ENCODE measurements at regions not wholly inside any gene's neighbourhood (a gene's known extent, or its start where the extent isn't known, plus 50 kb on each side); places are given as distances from the start of the nearest gene placed in this dataset.

DNA sequence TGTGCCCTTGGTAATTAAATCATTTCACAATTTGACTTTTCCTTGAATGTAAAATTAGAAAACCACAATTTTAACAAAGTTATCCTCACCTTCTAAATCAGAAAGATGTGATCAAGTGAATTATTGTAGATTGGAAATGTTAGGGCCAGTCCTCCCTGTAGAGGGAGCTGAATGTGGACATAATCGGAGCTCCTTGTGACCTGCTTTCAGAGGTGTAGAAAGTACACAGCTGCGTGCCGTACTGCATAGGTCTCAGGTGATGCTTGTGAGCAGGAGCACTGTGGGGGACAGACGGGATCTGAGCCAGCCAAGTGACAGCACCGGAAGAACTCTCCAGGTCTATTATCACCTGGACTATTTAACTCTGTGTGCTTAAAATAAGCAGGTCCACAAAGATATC is 338.0 kb downstream of the AASDHPPT start:
- no peaks in the 10 kb centered on the region for H3K9me3 ChIP-seq (ENCODE audit: control insufficient read depth in 2 of 2, insufficient read depth in 1 of 2, low read length in 1 of 2)
- 94% methylated on average over 5 of the region's 5 CpGs for WGBS
- H3K27me3 ChIP-seq (ENCODE audit: control insufficient read depth in 2 of 2, insufficient read depth in 1 of 2, low read length in 1 of 2) = no peaks in the 10 kb centered on the region
- no peak overlapping the region for H3K4me3 ChIP-seq (ENCODE audit: low read length in 2 of 2)
- no peaks in the 10 kb centered on the region for H3K36me3 ChIP-seq (ENCODE audit: control insufficient read depth in 2 of 2, insufficient read depth in 2 of 2, low read length in 1 of 2)
- H3K27ac ChIP-seq (ENCODE audit: low read depth in 1 of 2, low read length in 1 of 2) = no peak overlapping the region
- DNase-seq (ENCODE audit: low read depth in 6 of 9, low spot score in 9 of 9) = no peak
- no peaks in the 10 kb centered on the region for H3K4me1 ChIP-seq (ENCODE audit: control insufficient read depth in 2 of 2, insufficient read depth in 2 of 2, low read length in 2 of 2)

DNA sequence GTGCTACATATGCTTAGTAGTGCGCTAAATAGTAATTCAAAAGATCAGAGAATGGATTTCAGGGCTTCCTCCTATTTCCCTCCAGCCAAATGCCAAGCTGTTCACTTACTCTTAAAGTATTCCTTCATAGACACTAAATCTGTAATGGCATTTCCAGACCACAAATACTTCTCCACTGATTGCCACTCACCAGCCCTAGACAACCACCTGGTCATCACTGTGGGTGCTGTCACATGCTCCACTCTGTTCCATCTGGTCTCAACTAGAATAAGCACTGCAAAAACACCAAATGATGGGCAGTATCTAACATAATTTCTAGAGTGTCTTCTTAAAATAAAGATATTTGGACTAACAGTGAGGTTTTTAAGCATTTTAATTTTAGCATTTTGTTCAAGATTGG is 341.3 kb downstream of the AASDHPPT start:
- no peaks in the 10 kb centered on the region for H3K4me1 ChIP-seq (ENCODE audit: control insufficient read depth in 2 of 2, insufficient read depth in 2 of 2, low read length in 2 of 2)
- H3K9me3 ChIP-seq (ENCODE audit: control insufficient read depth in 2 of 2, insufficient read depth in 1 of 2, low read length in 1 of 2) = no peaks in the 10 kb centered on the region
- 95% methylated on average over 1 of the region's 1 CpG for WGBS
- H3K27ac ChIP-seq (ENCODE audit: low read depth in 1 of 2, low read length in 1 of 2) = no peak overlapping the region
- DNase-seq (ENCODE audit: low read depth in 6 of 9, low spot score in 9 of 9) = no peak
- H3K27me3 ChIP-seq (ENCODE audit: control insufficient read depth in 2 of 2, insufficient read depth in 1 of 2, low read length in 1 of 2) = no peaks in the 10 kb centered on the region
- no peak overlapping the region for H3K4me3 ChIP-seq (ENCODE audit: low read length in 2 of 2)
- H3K36me3 ChIP-seq (ENCODE audit: control insufficient read depth in 2 of 2, insufficient read depth in 2 of 2, low read length in 1 of 2) = no peaks in the 10 kb centered on the region

DNA sequence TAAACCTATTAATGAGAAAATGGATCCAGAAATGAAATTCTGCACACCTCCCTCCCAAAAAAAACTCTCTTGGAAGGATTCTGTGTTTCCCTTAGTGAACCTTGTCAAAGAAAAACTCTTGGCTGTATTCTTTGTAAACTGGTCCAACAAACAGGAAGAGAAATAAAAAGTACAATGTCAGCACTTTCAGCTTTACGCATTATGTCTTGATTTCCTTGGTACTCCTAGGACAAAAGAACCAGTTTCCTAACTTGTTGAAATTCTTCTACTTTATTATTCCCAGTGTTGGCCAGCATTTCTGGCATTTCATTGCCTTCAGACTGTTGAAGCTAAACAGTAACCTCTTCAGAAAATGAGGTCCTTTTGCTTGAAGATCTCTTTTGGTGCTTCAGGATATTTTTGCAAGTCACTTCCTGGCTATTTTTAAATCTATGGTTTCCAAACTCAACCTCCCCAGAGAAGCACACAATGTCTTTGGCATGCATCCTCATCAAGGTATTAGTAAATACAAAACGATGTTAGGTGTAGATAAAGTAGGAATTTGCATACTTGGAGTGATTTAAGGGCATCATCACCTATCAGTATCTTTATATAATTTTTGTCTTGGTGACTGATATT is 342.7 kb downstream of the AASDHPPT start:
- no peaks in the 10 kb centered on the region for H3K36me3 ChIP-seq (ENCODE audit: control insufficient read depth in 2 of 2, insufficient read depth in 2 of 2, low read length in 1 of 2)
- no peaks in the 10 kb centered on the region for H3K9me3 ChIP-seq (ENCODE audit: control insufficient read depth in 2 of 2, insufficient read depth in 1 of 2, low read length in 1 of 2)
- no peaks in the 10 kb centered on the region for H3K27me3 ChIP-seq (ENCODE audit: control insufficient read depth in 2 of 2, insufficient read depth in 1 of 2, low read length in 1 of 2)
- H3K27ac ChIP-seq (ENCODE audit: low read depth in 1 of 2, low read length in 1 of 2) = no peak overlapping the region
- H3K4me3 ChIP-seq (ENCODE audit: low read length in 2 of 2) = no peak overlapping the region
- H3K4me1 ChIP-seq (ENCODE audit: control insufficient read depth in 2 of 2, insufficient read depth in 2 of 2, low read length in 2 of 2) = no peaks in the 10 kb centered on the region
- no peak for DNase-seq (ENCODE audit: low read depth in 6 of 9, low spot score in 9 of 9)
- 87% methylated on average over 2 of the region's 2 CpGs for WGBS

DNA sequence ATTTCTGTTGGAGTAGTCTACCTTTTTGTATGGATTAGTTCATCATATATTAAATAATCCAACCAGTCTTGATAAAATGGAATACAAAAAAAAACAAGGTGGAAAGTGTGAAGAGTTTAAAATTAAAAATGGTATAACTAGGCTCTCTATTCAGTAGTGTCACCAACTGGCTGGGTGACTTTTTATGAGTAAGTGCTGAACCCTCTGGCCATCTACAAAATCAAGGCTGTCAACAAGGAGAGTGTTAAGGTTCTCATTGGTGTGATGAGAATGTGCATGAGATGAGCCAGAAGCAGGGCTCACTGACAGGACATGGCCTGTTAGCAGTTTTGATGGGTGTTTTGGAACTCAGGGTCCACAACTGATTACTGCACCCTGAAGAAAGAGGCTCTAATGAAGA is 343.2 kb downstream of the AASDHPPT start:
- no peaks in the 10 kb centered on the region for H3K4me1 ChIP-seq (ENCODE audit: control insufficient read depth in 2 of 2, insufficient read depth in 2 of 2, low read length in 2 of 2)
- no peaks in the 10 kb centered on the region for H3K9me3 ChIP-seq (ENCODE audit: control insufficient read depth in 2 of 2, insufficient read depth in 1 of 2, low read length in 1 of 2)
- H3K4me3 ChIP-seq (ENCODE audit: low read length in 2 of 2) = no peak overlapping the region
- no peak for DNase-seq (ENCODE audit: low read depth in 6 of 9, low spot score in 9 of 9)
- H3K27ac ChIP-seq (ENCODE audit: low read depth in 1 of 2, low read length in 1 of 2) = no peak overlapping the region
- no peaks in the 10 kb centered on the region for H3K27me3 ChIP-seq (ENCODE audit: control insufficient read depth in 2 of 2, insufficient read depth in 1 of 2, low read length in 1 of 2)
- H3K36me3 ChIP-seq (ENCODE audit: control insufficient read depth in 2 of 2, insufficient read depth in 2 of 2, low read length in 1 of 2) = no peaks in the 10 kb centered on the region

DNA sequence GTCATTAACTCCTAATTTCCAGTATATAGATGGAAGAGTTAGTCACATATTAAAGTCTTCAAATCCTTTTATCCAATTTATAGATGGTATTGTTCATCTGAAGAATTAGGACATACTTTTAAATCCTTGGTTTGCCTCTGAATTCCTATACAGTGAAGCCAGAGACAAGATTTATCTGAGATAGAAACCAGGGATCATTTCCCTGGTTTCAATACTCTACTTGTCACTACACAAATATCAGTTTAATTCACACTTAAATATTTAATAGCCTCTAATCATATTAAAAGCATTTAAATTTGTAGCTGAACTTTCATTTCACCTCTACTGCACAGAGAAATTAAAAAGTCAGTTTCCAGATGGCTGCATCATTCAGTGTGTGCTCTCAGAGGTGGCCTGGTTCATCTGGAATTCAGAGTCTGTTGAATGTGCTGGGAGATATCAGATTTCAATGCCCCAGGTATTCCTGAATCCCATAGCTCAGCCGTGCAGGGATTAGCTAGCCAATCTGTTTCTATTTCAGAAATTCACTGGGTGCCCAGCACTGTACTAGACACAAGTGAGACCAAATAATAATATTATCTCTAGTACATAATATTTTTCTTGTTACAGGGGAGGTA is 344.3 kb downstream of the AASDHPPT start:
- Histone ChIP-seq H3K27ac (ENCODE audit: low read depth in 1 of 2, low read length in 1 of 2) (no peak overlapping the region), H3K4me3 (ENCODE audit: low read length in 2 of 2) (no peak overlapping the region)
- WGBS = 49% methylated on average over 1 of the region's 1 CpG

DNA sequence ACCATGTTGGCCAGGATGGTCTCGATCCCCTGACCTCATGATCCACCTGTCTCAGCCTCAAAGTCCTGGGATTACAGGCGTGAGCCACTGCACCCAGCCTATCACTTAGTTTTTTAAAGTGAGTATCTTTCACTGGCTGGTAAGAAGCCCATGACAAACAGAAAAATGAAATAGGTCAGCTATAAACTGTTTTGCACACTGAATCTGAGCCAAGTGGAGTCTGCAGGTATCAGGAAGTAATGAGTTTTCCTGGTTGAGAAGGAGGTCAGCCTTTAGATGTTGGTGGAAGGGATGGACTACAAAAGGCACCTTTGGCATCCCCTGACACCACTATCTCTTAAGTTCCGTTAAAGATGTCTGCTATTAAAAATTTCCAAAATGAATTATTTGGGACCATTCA is 345.1 kb downstream of the AASDHPPT start:
- Histone ChIP-seq H3K27me3 (ENCODE audit: control insufficient read depth in 2 of 2, insufficient read depth in 1 of 2, low read length in 1 of 2) (no peaks in the 10 kb centered on the region), H3K9me3 (ENCODE audit: control insufficient read depth in 2 of 2, insufficient read depth in 1 of 2, low read length in 1 of 2) (no peaks in the 10 kb centered on the region), H3K4me3 (ENCODE audit: low read length in 2 of 2) (no peak overlapping the region), H3K27ac (ENCODE audit: low read depth in 1 of 2, low read length in 1 of 2) (no peak overlapping the region), H3K36me3 (ENCODE audit: control insufficient read depth in 2 of 2, insufficient read depth in 2 of 2, low read length in 1 of 2) (no peaks in the 10 kb centered on the region), H3K4me1 (ENCODE audit: control insufficient read depth in 2 of 2, insufficient read depth in 2 of 2, low read length in 2 of 2) (no peaks in the 10 kb centered on the region)
- 91% methylated on average over 3 of the region's 3 CpGs for WGBS
- DNase-seq (ENCODE audit: low read depth in 6 of 9, low spot score in 9 of 9) = no peak

More for the DNA sequence above, 344.3 kb downstream of the AASDHPPT start:
- Histone ChIP-seq H3K36me3 (ENCODE audit: control insufficient read depth in 2 of 2, insufficient read depth in 2 of 2, low read length in 1 of 2) (no peaks in the 10 kb centered on the region), H3K9me3 (ENCODE audit: control insufficient read depth in 2 of 2, insufficient read depth in 1 of 2, low read length in 1 of 2) (no peaks in the 10 kb centered on the region), H3K4me1 (ENCODE audit: control insufficient read depth in 2 of 2, insufficient read depth in 2 of 2, low read length in 2 of 2) (no peaks in the 10 kb centered on the region), H3K27me3 (ENCODE audit: control insufficient read depth in 2 of 2, insufficient read depth in 1 of 2, low read length in 1 of 2) (no peaks in the 10 kb centered on the region)
- no peak for DNase-seq (ENCODE audit: low read depth in 6 of 9, low spot score in 9 of 9)

DNA sequence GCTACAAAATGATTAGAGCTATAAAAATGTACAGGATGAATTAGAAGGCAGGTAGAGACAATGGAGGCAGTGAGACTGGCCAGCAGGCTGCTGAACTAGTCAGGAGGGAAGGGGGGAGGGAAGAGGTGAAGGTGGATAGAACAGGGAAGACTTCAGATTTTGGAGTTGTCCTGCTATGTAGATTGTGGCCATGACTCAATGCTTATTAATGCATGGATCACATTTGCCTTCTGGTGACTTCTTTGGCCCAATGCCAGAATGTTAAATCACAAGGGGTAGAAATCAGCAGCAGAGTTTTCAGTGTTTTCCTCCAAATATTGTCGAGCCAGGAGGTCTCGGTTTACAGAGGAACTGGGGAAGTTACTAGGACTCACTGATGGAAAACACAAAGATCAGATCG is 346.6 kb downstream of the AASDHPPT start:
- Histone ChIP-seq H3K9me3 (ENCODE audit: control insufficient read depth in 2 of 2, insufficient read depth in 1 of 2, low read length in 1 of 2) (no peaks in the 10 kb centered on the region), H3K4me3 (ENCODE audit: low read length in 2 of 2) (no peak overlapping the region), H3K27me3 (ENCODE audit: control insufficient read depth in 2 of 2, insufficient read depth in 1 of 2, low read length in 1 of 2) (no peaks in the 10 kb centered on the region), H3K36me3 (ENCODE audit: control insufficient read depth in 2 of 2, insufficient read depth in 2 of 2, low read length in 1 of 2) (no peaks in the 10 kb centered on the region), H3K27ac (ENCODE audit: low read depth in 1 of 2, low read length in 1 of 2) (no peak overlapping the region), H3K4me1 (ENCODE audit: control insufficient read depth in 2 of 2, insufficient read depth in 2 of 2, low read length in 2 of 2) (no peaks in the 10 kb centered on the region)
- WGBS = 86% methylated on average over 3 of the region's 3 CpGs
- no peak for DNase-seq (ENCODE audit: low read depth in 6 of 9, low spot score in 9 of 9)

DNA sequence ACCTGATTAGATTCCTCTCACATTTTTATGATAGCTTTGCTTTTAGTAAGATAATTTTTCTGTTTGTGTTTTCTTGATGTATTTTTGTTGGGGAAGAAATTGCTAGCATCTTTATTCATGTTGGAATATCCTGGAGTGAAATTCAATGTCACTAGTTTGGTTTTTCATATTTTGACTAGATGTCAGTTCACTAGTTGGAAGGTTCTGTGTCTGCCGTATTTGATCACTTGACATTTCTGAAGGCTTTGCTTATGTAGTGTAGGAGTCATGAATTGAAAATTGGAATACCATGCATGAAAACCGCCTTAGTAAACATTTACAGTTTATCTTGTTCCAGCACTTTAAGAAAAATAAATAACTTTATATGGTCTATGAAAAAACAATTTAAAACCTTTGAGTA is 348.4 kb downstream of the AASDHPPT start:
- WGBS = 89% methylated on average over 2 of the region's 2 CpGs
- H3K36me3 ChIP-seq (ENCODE audit: control insufficient read depth in 2 of 2, insufficient read depth in 2 of 2, low read length in 1 of 2) = no peaks in the 10 kb centered on the region
- H3K27ac ChIP-seq (ENCODE audit: low read depth in 1 of 2, low read length in 1 of 2) = no peak overlapping the region
- no peaks in the 10 kb centered on the region for H3K4me1 ChIP-seq (ENCODE audit: control insufficient read depth in 2 of 2, insufficient read depth in 2 of 2, low read length in 2 of 2)
- H3K9me3 ChIP-seq (ENCODE audit: control insufficient read depth in 2 of 2, insufficient read depth in 1 of 2, low read length in 1 of 2) = no peaks in the 10 kb centered on the region
- no peak overlapping the region for H3K4me3 ChIP-seq (ENCODE audit: low read length in 2 of 2)
- DNase-seq (ENCODE audit: low read depth in 6 of 9, low spot score in 9 of 9) = no peak
- no peaks in the 10 kb centered on the region for H3K27me3 ChIP-seq (ENCODE audit: control insufficient read depth in 2 of 2, insufficient read depth in 1 of 2, low read length in 1 of 2)

DNA sequence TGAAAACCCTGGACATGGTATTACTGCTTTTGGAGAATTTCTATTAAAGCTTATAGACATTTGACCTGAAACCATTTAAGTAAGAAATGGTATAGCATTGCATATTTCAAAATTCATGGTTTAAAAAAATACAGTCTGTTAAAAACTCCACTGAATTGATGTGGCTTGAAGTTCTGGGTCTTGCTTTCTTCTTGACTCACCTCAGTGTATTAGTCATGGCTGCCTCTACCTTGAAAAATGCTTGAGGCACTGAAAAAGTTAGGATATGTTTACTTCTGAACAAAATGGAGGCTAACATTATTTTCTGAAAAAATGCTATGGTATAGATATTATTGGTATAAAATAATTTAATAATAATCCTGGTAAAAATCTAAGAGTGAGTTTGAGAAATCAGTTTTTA is 349.2 kb downstream of the AASDHPPT start:
- H3K4me1 ChIP-seq (ENCODE audit: control insufficient read depth in 2 of 2, insufficient read depth in 2 of 2, low read length in 2 of 2) = no peaks in the 10 kb centered on the region
- H3K9me3 ChIP-seq (ENCODE audit: control insufficient read depth in 2 of 2, insufficient read depth in 1 of 2, low read length in 1 of 2) = no peaks in the 10 kb centered on the region
- DNase-seq (ENCODE audit: low read depth in 6 of 9, low spot score in 9 of 9) = no peak
- H3K27me3 ChIP-seq (ENCODE audit: control insufficient read depth in 2 of 2, insufficient read depth in 1 of 2, low read length in 1 of 2) = no peaks in the 10 kb centered on the region
- no peaks in the 10 kb centered on the region for H3K36me3 ChIP-seq (ENCODE audit: control insufficient read depth in 2 of 2, insufficient read depth in 2 of 2, low read length in 1 of 2)
- H3K27ac ChIP-seq (ENCODE audit: low read depth in 1 of 2, low read length in 1 of 2) = no peak overlapping the region
- no peak overlapping the region for H3K4me3 ChIP-seq (ENCODE audit: low read length in 2 of 2)
